ENCODE measurements at regions not wholly inside any gene's neighbourhood (a gene's known extent, or its start where the extent isn't known, plus 50 kb on each side); places are given as distances from the start of the nearest gene placed in this dataset.

- WGBS (ENCODE audit: insufficient coverage, insufficient replicate concordance, low lambda C conversion rate, missing lambda C conversion rate), result 0% methylated on average over 1 of the region's 1 CpG
These were observed 65.8 kb upstream of the PLCL2 start for GRCh38 chr3:16818945-16819344.

More at GRCh38 chr3:16818945-16819344, 65.8 kb upstream of the PLCL2 start:
- Histone ChIP-seq H2AFZ (ENCODE audit: control insufficient read depth, low read depth, low read length) (no peak overlapping the region), H3K4me1 (ENCODE audit: control insufficient read depth, insufficient read depth, low read length) (peaks cover 16% of the 10 kb centered on the region), H3K27ac (ENCODE audit: control insufficient read depth, insufficient read depth) (no peak overlapping the region), H3K4me2 (ENCODE audit: control insufficient read depth, insufficient read depth) (no peak overlapping the region), H3K79me2 (ENCODE audit: control insufficient read depth, insufficient read depth, low read length) (no peaks in the 10 kb centered on the region), H3K36me3 (ENCODE audit: control insufficient read depth in 2 of 2, insufficient read depth in 2 of 2, low read length in 1 of 2) (no peaks in the 10 kb centered on the region), H3K27me3 (replicated peaks in 1 of 2; ENCODE audit: control insufficient read depth in 2 of 2, insufficient read depth in 2 of 2, low read length in 1 of 2) (no peaks in the 10 kb centered on the region), H3K4me3 (no peak overlapping the region), H3K9ac (ENCODE audit: control insufficient read depth, insufficient read depth, low read length) (no peak overlapping the region), H4K20me1 (ENCODE audit: control insufficient read depth, insufficient read depth) (no peaks in the 10 kb centered on the region), H3K9me3 (replicated peaks; ENCODE audit: control insufficient read depth, insufficient read depth, low read length) (no peaks in the 10 kb centered on the region; the same call in 2 of the 3 replicates)
- TF ChIP-seq SP1 (IDR thresholded peaks at IDR 0.05; ENCODE audit: low read depth, low read length), result no peak
- TF ChIP-seq MAX (IDR thresholded peaks at IDR 0.05; ENCODE audit: low read depth, low read length), result no peak
- no peak for TF ChIP-seq SMAD5 (IDR thresholded peaks at IDR 0.05; ENCODE audit: low read depth)
- peak; percentile 77 for TF ChIP-seq SPI1 (IDR thresholded peaks at IDR 0.05; ENCODE audit: borderline replicate concordance, insufficient read depth, low read depth, low read length)
- no peak for TF ChIP-seq RAD51 (IDR thresholded peaks at IDR 0.05)
- no peak for TF ChIP-seq MTA2 (IDR thresholded peaks at IDR 0.05; ENCODE audit: low read depth)
- peak; percentile 45 for TF ChIP-seq RUNX3 (IDR thresholded peaks at IDR 0.05; ENCODE audit: low read length)
- TF ChIP-seq MLLT1 (IDR thresholded peaks at IDR 0.05), result no peak
- FAIRE-seq, result no peak
- BruUV-seq (replicated peaks), result no TSS peak
- in situ Hi-C loops (cut with MboI), result no loop called here
- ChIA-PET RAD21 (ENCODE audit: unreplicated experiment) (no interaction called here), POLR2A (no interaction called here), SMC1A (ENCODE audit: uncharacterized antibody, unreplicated experiment) (interaction anchor here (1.0 to 1.5 kb wide), 2 partner anchors 210 to 392 kb away, joined by 3 read pairs; no protein-coding TSS in a partner anchor), CTCF (interaction anchor here (2.2 kb wide), 1 partner anchor 11 kb away, joined by 5 read pairs; no protein-coding TSS in a partner anchor)
- intact Hi-C loops (cut with micrococcal nuclease; ENCODE audit: unreplicated experiment), result no loop called here
- DNase-seq (ENCODE audit: low read depth, low spot score), result no peak
- ATAC-seq, result 0 out of 3 replicates have a peak, but pooled peaks have one; percentile 15
